Activated T-helper 17 cell treated with anti-CD3 and anti-CD28 coated beads, Interleukin-2, amount 50 U/mL, for 72 hours (primary cell): ENCODE measurements at regions not wholly inside any gene's neighbourhood (a gene's known extent, or its start where the extent isn't known, plus 50 kb on each side); places are given as distances from the start of the nearest gene placed in this dataset.

Source experiments
- ATAC-seq: fragments of 150-1000 bp; cut with Tn5 transposase; replicated peaks from 2 replicates; pipeline ENCODE4 v1.10.0; 2021; ENCODE audit warnings: mild to moderate bottlenecking, moderate library complexity
- H3K27ac Mint-ChIP-seq: one replicate; pipeline ENCODE4 v1.8.0; 2022; ENCODE audit warnings: mixed read lengths
- H3K27me3 Mint-ChIP-seq: one replicate; pipeline ENCODE4 v1.8.0; 2022; ENCODE audit warnings: mixed read lengths
- H3K36me3 Mint-ChIP-seq: one replicate; pipeline ENCODE4 v1.8.0; 2022; ENCODE audit warnings: low read depth, mild to moderate bottlenecking, mixed read lengths
- H3K4me1 Mint-ChIP-seq: one replicate; pipeline ENCODE4 v1.8.0; 2022; ENCODE audit warnings: mixed read lengths
- H3K4me3 Mint-ChIP-seq: one replicate; pipeline ENCODE4 v1.8.0; 2022; ENCODE audit warnings: mild to moderate bottlenecking, mixed read lengths
- H3K9me3 Mint-ChIP-seq: one replicate; pipeline ENCODE4 v1.8.0; 2022; ENCODE audit warnings: mixed read lengths

DNA sequence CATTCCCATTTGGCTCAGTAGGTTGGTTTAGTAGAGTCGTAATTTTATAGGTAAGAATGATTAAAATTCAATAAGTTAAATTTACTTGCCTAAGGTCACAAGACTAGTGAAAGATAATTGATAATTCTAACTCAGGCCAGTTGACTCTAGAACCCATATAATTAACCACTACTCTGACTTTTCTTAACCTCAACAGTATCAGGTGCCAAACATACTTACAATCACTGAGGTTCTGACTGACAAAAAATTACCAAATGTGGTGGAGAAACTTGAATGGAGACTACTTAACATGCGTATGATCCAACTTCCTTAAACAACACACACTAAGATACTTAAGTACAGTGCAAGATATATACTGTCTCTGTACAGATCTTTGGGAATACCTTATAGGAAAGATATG, 667.3 kb upstream of the SORCS1 start:
- Mint-ChIP-seq H3K4me3 (no peak overlapping the region), H3K27ac (no peak overlapping the region), H3K4me1 (no peaks in the 10 kb centered on the region), H3K27me3 (no peaks in the 10 kb centered on the region), H3K36me3 (no peaks in the 10 kb centered on the region), H3K9me3 (peaks cover 12% of the 10 kb centered on the region)
- no peak for ATAC-seq

DNA sequence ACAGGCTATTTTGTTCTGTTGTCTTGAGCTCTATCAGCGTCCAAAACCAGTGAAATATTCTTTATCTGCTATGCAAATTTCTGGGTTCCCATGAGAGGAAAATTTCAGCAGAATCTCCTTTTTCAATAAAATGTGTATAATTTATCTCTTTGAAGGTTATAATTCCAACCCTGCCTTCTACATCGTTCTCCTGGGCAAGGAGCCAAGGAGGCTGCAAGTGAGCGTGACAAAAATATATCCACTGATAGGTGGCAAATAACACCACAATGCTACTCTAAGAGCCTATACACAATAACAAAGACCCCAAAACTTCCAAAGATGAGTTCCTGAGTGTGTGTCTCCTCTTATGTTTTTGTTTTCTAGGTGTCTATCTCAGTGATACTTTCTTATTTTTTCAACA, 664.7 kb upstream of the SORCS1 start:
- Mint-ChIP-seq H3K36me3 (no peaks in the 10 kb centered on the region), H3K27me3 (no peaks in the 10 kb centered on the region), H3K9me3 (peaks cover 9% of the 10 kb centered on the region), H3K4me1 (no peaks in the 10 kb centered on the region), H3K27ac (no peak overlapping the region), H3K4me3 (no peak overlapping the region)
- no peak for ATAC-seq

DNA sequence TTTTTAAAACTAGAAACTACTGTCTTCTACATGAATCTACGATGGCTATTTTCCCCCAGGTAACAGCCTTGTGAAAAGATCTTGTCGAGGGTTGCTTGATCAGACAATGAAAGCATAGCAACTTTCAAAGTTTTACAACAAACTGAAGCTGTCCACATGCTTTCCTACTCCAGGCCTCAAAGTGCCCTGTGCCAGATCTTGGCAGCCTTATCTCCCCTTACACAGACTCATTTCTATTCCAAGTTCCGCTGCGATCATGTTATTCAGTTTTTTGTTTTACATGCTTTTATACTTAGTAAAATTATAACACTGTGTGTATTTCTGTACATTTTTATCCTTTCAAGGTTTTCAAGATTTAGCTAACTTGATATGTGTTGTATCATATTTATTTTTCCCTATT, 661.7 kb upstream of the SORCS1 start:
- Mint-ChIP-seq H3K27ac (no peak overlapping the region), H3K4me3 (no peak overlapping the region), H3K36me3 (no peaks in the 10 kb centered on the region), H3K4me1 (no peaks in the 10 kb centered on the region), H3K9me3 (no peaks in the 10 kb centered on the region), H3K27me3 (no peaks in the 10 kb centered on the region)
- ATAC-seq: no peak

DNA sequence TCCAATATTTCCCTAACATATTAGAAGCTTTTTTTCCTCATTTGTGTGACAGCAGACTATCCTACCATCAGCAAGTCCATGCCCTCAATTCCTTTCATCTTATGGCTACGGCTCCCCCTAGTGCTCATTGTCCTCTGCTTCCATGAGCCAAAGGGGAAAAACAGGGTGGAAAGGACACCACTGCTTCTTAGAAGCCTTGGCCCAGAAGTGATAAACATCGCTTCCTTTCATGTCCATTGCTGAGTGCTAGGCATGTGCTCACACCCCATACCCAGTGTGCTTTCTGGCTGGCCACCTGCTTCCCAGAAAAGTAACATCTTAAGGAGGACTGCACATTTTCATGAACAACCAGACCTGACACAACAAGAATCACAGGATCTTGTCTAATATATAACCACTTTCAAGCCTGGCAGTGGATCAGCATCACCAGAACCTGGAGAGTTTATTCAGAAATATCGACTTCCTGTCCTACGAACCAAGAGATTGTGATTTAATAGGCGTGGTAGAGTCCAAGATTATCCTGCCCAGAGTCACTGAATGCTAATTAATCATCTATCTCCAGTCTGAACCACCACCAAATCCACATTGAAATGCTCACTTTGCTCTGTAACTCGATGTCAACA, 650.5 kb upstream of the SORCS1 start:
- Mint-ChIP-seq H3K27ac (no peak overlapping the region), H3K36me3 (no peaks in the 10 kb centered on the region), H3K4me3 (no peak overlapping the region), H3K9me3 (peaks cover 13% of the 10 kb centered on the region), H3K4me1 (no peaks in the 10 kb centered on the region), H3K27me3 (no peaks in the 10 kb centered on the region)
- no peak for ATAC-seq

DNA sequence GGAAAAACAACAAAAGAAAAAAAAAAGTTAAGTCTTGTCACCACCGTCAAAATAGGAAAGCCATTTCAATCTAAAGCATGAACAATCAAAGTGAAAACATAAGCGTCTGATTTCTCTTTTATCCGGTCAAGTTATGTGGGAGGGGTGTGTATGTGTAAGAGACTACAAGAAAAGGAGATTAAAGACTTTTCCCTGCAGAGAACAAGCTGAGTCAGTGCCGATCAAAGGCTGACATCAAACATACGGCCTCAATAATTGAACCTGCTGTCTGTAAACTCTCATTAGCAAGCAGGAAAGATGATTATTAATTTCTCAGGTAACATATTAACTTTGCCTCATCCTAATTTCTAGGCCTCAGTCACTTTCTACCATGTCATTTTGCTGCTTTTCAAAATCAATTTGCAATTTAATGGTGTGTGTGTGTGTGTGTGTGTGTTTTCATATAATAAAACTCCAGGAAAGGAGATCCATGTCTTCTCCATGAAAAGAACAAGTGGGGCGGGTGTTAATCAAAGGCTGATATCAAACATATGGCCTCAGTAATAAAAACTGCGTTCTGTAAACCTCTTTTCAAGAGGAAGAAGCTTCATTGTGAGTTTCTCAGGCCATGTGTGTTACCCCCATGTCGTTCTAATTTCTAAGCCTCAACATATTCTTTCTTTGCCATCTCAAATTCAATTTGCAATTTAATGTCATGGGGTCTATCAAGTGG, 649.1 kb upstream of the SORCS1 start:
- no peaks in the 10 kb centered on the region for H3K36me3 Mint-ChIP-seq
- peaks cover 8% of the 10 kb centered on the region for H3K9me3 Mint-ChIP-seq
- H3K4me3 Mint-ChIP-seq: no peak overlapping the region
- no peak overlapping the region for H3K27ac Mint-ChIP-seq
- H3K27me3 Mint-ChIP-seq: no peaks in the 10 kb centered on the region
- no peaks in the 10 kb centered on the region for H3K4me1 Mint-ChIP-seq
- ATAC-seq: no peak

DNA sequence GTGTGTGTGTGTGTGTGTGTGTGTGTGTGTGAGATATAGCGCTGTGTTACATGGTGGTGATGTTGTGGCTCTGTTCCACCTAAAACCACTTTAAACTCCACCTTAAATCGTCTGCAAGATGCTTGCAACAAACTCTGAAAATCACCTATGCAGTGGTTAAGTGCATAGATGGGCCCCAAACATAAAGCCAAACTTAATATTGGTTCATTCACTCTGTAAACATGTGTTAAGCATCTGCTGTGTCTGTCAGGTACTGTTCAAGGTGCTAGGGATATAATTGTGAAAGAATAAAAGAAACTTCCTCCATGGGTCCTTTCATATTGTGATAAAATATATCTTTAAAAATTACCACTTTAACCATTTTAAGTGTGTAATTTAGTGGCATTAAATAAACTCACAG, 645.4 kb upstream of the SORCS1 start:
- H3K4me1 Mint-ChIP-seq: no peaks in the 10 kb centered on the region
- ATAC-seq: no peak
- H3K27ac Mint-ChIP-seq: no peak overlapping the region
- peaks cover 8% of the 10 kb centered on the region for H3K9me3 Mint-ChIP-seq
- H3K36me3 Mint-ChIP-seq: no peaks in the 10 kb centered on the region
- H3K4me3 Mint-ChIP-seq: no peak overlapping the region
- H3K27me3 Mint-ChIP-seq: no peaks in the 10 kb centered on the region

DNA sequence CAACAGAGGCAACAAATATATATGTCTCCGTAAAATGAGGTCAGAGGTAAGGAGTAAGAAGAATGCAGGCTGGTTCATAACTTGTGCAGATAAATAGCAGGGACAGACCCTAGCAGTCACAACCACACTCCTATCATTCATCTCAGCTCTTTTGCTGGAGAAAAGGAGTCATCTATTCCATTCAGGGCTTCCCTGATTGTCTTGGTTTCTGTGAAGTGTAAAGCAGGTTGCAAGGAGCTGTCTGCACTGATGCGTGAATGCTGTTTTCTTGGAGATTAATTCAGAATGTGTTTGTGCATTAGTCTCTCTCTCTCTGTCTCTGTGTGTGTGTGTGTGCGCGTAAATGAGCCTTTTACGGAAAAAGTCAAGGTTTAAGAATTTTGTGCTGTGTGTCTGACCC, 643.3 kb upstream of the SORCS1 start:
- Mint-ChIP-seq H3K9me3 (peaks cover 13% of the 10 kb centered on the region), H3K4me1 (no peaks in the 10 kb centered on the region), H3K36me3 (no peaks in the 10 kb centered on the region), H3K27me3 (no peaks in the 10 kb centered on the region), H3K4me3 (no peak overlapping the region), H3K27ac (no peak overlapping the region)
- no peak for ATAC-seq

DNA sequence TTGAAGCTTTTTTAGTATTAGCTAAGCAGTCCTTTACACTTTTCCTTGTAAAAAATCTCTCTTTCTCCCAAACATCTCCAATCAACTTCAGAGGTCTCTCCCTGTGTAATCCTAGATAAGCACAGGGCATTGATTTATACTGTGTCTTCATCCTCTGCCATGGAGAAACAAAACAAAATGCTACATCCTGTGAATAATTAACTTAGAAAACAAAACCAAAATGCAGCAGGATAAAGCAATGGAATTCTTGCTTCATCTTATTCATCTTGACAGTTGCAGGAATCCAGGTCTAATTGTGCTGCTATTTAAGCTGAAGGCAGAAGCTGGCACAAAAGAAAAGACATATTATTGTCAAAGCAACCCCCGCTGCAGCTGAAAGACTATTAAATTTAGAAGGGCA, 641.5 kb upstream of the SORCS1 start:
- no peak overlapping the region for H3K4me3 Mint-ChIP-seq
- H3K4me1 Mint-ChIP-seq: no peaks in the 10 kb centered on the region
- ATAC-seq: no peak

DNA sequence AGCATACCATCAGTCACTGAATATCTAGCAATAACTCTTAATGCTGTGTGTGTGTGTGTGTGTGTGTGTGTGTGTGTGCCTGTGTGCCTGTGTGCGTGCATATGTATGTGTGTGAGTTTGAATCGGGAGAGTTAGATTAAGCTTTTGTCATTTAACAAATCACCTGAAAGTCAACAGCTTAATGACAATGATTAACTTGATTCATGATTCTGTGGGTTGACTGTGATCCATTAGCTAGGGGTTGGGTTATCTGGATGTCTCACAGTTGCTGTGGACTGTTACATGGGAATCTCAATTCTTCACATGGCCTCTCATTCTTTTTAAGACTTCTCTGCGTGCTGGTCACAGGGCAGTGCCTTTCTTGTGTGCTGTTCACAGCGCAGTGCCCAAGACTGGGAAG, 639.0 kb upstream of the SORCS1 start:
- Mint-ChIP-seq H3K27ac (no peak overlapping the region), H3K4me3 (no peak overlapping the region), H3K27me3 (no peaks in the 10 kb centered on the region), H3K9me3 (peaks cover 15% of the 10 kb centered on the region), H3K4me1 (no peaks in the 10 kb centered on the region), H3K36me3 (no peaks in the 10 kb centered on the region)
- no peak for ATAC-seq

More for the DNA sequence above, 641.5 kb upstream of the SORCS1 start:
- no peaks in the 10 kb centered on the region for H3K27me3 Mint-ChIP-seq
- peaks cover 13% of the 10 kb centered on the region for H3K9me3 Mint-ChIP-seq
- no peak overlapping the region for H3K27ac Mint-ChIP-seq
- H3K36me3 Mint-ChIP-seq: no peaks in the 10 kb centered on the region

DNA sequence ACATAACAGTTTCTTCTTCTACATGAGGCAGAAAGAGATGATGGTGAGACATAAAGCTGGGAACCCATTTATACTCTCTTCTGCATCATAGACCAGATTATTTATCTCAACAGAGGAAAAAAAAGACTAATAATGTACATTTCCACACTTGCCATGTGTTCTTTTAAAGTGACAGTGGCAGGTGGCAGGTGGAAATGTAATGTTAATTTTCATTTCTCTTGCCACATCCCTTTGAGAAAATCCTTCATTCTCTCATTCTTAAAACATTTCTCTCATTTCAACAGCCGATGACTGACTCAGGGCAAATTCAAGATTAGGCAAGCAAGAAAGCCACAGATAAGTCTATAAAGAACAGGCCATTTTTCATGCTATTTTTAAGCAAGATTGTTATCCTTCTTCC, 635.6 kb upstream of the SORCS1 start:
- Mint-ChIP-seq H3K27ac (no peak overlapping the region), H3K27me3 (no peaks in the 10 kb centered on the region), H3K36me3 (no peaks in the 10 kb centered on the region)

DNA sequence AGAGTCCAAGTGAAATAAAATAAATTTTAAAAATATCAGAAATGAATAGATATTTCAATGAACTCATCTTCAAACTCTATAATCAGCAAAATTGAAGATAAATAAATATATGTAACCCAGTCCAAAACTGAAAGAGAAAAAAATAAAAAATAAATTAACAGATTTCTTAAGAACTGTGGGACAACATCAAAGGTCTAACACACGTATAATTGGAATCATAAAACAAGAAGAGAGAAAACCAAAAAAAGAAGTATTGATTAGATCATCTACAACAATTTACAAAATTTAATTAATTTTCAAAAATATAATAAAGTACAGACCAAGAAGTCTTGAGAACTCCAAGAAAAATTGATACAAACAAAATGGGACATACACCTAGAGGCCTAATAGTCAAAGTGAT, 625.8 kb upstream of the SORCS1 start:
- ATAC-seq: no peak
- Mint-ChIP-seq H3K4me1 (no peaks in the 10 kb centered on the region), H3K27me3 (no peaks in the 10 kb centered on the region), H3K4me3 (no peak overlapping the region), H3K36me3 (no peaks in the 10 kb centered on the region), H3K27ac (no peak overlapping the region), H3K9me3 (peaks cover 8% of the 10 kb centered on the region)

More for the DNA sequence above, 635.6 kb upstream of the SORCS1 start:
- Mint-ChIP-seq H3K4me3 (no peak overlapping the region), H3K9me3 (peaks cover 26% of the 10 kb centered on the region), H3K4me1 (no peaks in the 10 kb centered on the region)
- no peak for ATAC-seq

DNA sequence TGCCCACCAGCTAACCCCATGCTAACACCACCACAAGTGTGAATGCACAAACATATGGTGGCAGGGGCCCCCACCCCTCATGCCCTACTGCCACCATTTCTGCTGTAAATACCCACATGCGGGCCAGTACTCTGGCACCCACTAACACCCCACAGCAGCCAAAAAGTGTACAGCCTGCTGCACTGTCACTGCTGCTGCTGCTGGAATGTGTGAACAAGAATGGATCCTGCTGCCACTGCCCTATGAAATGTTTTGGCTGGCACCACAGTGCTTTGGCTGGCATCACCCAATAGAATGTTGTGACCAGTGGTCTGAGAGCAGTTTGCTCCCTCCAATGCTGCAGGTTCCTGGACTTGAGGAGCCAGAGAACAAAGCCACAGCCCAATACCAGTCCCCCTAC, 606.6 kb upstream of the SORCS1 start:
- Mint-ChIP-seq H3K4me3 (no peak overlapping the region), H3K4me1 (no peaks in the 10 kb centered on the region), H3K27me3 (no peaks in the 10 kb centered on the region), H3K9me3 (peaks cover 9% of the 10 kb centered on the region), H3K36me3 (no peaks in the 10 kb centered on the region), H3K27ac (no peak overlapping the region)
- no peak for ATAC-seq

DNA sequence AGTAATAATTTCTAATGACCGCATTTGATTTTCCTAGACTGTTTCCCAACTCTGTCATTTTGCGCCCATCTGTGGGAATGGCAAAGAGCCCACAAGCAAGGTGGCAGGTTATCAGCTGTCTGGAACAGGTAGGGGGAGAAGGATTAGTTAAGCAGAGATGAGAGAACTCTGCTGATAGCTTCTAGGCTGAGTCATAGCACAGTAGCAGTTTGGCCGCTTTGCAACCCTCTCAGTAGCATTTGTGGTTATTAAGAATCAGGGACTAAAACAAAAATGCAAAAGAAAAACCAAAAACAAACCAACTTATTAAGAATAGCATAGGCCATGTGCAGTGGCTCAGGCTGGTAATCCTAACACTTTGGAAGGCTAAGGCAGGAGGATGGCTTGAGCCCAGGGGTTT, 602.7 kb upstream of the SORCS1 start:
- H3K9me3 Mint-ChIP-seq: peaks cover 14% of the 10 kb centered on the region
- no peaks in the 10 kb centered on the region for H3K4me1 Mint-ChIP-seq
- no peaks in the 10 kb centered on the region for H3K36me3 Mint-ChIP-seq
- H3K27ac Mint-ChIP-seq: no peak overlapping the region
- H3K4me3 Mint-ChIP-seq: no peak overlapping the region
- ATAC-seq: no peak
- no peaks in the 10 kb centered on the region for H3K27me3 Mint-ChIP-seq

DNA sequence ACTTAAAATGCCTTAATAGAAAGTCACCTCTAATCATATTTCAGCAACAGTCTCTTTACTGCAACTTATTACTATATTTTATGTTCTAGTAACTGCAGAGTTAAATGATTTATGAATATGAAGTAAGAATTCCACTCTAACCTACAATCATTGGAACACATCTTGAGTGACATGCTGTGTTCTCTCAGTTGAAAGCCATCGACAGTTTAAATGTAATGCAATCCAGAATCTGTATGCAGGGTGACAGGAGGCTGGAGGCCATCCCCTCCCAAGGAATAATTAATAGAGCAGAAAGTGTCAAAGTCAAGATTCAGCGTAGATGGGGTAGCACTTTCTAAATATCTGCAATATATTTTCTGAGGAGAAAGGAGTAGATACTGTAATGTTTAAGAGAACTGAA, 590.3 kb upstream of the SORCS1 start:
- H3K27me3 Mint-ChIP-seq: no peaks in the 10 kb centered on the region
- ATAC-seq: no peak
- no peak overlapping the region for H3K4me3 Mint-ChIP-seq
- H3K4me1 Mint-ChIP-seq: no peaks in the 10 kb centered on the region
- H3K36me3 Mint-ChIP-seq: no peaks in the 10 kb centered on the region
- no peak overlapping the region for H3K27ac Mint-ChIP-seq
- peaks cover 21% of the 10 kb centered on the region for H3K9me3 Mint-ChIP-seq

DNA sequence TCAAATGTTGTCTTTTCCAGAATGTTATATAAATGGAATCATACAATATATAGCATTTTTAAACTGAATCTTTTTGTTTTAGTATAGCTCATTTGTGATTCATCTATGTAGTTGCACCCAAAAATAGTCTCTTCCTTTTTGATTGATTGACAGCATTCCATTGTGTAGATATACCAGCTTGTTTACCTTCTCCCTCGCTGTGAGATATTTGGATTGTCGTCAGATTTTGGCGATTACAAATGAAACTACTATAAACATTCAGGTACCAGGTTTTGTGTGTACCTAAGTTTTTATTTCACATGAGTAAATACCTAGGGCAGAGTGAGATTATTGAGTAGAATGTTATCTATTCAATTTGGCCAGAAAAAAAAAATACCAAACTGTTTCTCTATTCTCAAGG, 584.7 kb upstream of the SORCS1 start:
- Mint-ChIP-seq H3K9me3 (peaks cover 41% of the 10 kb centered on the region), H3K4me3 (no peak overlapping the region), H3K4me1 (no peaks in the 10 kb centered on the region), H3K36me3 (no peaks in the 10 kb centered on the region), H3K27me3 (no peaks in the 10 kb centered on the region), H3K27ac (no peak overlapping the region)
- no peak for ATAC-seq
